ENCODE measurements at regions not wholly inside any gene's neighbourhood (a gene's known extent, or its start where the extent isn't known, plus 50 kb on each side); places are given as distances from the start of the nearest gene placed in this dataset.

- TF ChIP-seq EZH2phosphoT487 (IDR thresholded peaks at IDR 0.05; ENCODE audit: unreplicated experiment) (no peak), STAT1 (IDR thresholded peaks at IDR 0.05; ENCODE audit: unreplicated experiment) (no peak), ZNF114 (CRISPR knock-in tag; IDR thresholded peaks at IDR 0.05) (no peak), EZH2 (IDR thresholded peaks at IDR 0.05; ENCODE audit: low read depth, unreplicated experiment) (no peak)
Observed at GRCh38 chr6:165782134-165782533, 119.1 kb upstream of the PDE10A start (continued).

DNA sequence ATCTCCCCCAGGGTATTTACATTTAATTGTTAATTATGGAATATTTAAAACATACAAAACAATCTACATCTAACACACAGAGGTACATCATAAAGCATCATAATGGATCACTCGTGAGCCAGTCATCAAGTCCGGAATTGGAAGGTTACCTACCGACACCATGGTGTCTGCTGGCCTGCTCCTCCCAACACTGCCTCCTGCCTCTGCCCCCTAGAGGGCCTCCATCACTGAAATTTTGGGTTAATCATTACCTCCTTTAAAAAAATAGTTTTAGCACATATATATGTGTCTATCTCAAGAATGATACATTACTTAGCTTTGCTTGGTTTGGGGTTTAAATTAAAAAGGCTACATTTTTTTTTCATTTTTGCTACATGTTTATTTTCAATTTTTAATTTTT, 114.6 kb upstream of the PDE10A start:
- Histone ChIP-seq H3K27me3 (ENCODE audit: insufficient read depth) (peaks cover 8% of the 10 kb centered on the region; the same call in 1 of the 2 replicates), H3K4me3 (no peak overlapping the region), H3K27ac (ENCODE audit: low read depth) (no peak overlapping the region), H3K9me2 (ENCODE audit: insufficient read depth) (no peaks in the 10 kb centered on the region), H4K20me1 (replicated peaks; ENCODE audit: insufficient read depth) (no peaks in the 10 kb centered on the region), H3K4me2 (no peak overlapping the region), H3K36me3 (ENCODE audit: insufficient read depth) (no peaks in the 10 kb centered on the region), H3K4me1 (ENCODE audit: insufficient read depth) (peaks cover 17% of the 10 kb centered on the region), H3K79me2 (replicated peaks; ENCODE audit: insufficient read depth) (no peaks in the 10 kb centered on the region), H2AFZ (no peak overlapping the region), H3F3A (replicated peaks; ENCODE audit: low read depth) (no peaks in the 10 kb centered on the region)
- no peak overlapping the region for H3K27ac Mint-ChIP-seq
- no peak overlapping the region for H3K4me3 Mint-ChIP-seq
- H3K36me3 Mint-ChIP-seq (ENCODE audit: low read depth): no peaks in the 10 kb centered on the region
- ATAC-seq (peak; percentile 63), DNase-seq (ENCODE audit: low spot score) (no peak)
- no peaks in the 10 kb centered on the region; the same call in 2 of the 3 replicates for H3K9me3 Mint-ChIP-seq
- TF ChIP-seq ZNF114 (CRISPR knock-in tag; IDR thresholded peaks at IDR 0.05): no peak
- TF ChIP-seq, protein P1, sequence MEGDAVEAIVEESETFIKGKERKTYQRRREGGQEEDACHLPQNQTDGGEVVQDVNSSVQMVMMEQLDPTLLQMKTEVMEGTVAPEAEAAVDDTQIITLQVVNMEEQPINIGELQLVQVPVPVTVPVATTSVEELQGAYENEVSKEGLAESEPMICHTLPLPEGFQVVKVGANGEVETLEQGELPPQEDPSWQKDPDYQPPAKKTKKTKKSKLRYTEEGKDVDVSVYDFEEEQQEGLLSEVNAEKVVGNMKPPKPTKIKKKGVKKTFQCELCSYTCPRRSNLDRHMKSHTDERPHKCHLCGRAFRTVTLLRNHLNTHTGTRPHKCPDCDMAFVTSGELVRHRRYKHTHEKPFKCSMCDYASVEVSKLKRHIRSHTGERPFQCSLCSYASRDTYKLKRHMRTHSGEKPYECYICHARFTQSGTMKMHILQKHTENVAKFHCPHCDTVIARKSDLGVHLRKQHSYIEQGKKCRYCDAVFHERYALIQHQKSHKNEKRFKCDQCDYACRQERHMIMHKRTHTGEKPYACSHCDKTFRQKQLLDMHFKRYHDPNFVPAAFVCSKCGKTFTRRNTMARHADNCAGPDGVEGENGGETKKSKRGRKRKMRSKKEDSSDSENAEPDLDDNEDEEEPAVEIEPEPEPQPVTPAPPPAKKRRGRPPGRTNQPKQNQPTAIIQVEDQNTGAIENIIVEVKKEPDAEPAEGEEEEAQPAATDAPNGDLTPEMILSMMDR (conservative IDR thresholded peaks at IDR 0.05; ENCODE audit: low read depth in 2 of 2): peak; percentile 29 to 49; a peak in 3 of 4 replicates
- peaks cover 5% of the 10 kb centered on the region for H3K27me3 Mint-ChIP-seq (ENCODE audit: insufficient read depth, low read depth, poor library complexity)
- peaks cover 29% of the 10 kb centered on the region for H3K4me1 Mint-ChIP-seq

DNA sequence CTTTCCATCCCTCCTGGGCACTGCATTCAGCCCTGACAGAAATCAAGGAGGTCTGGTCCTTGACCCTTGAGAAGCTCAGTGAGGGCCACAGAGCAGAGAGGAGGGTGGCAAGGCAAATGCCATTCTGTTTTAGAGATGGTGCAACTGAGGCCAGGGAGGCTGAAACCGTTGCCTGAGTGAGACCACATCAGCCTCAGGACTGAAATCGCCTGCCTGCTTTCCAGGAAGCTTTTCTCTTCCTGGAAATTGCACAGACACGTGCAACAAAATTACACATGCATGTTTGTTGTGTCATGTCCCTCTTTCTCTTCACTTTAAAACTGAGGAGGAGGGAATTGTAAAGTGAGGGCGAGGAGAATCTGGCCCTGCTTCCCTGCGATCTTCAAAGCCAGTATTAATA, 113.7 kb upstream of the PDE10A start:
- Histone ChIP-seq H3K9me2 (ENCODE audit: insufficient read depth) (no peaks in the 10 kb centered on the region), H3K4me3 (0 out of 2 replicates have a peak overlapping the region, but pooled peaks have one; percentile 0), H3K4me1 (ENCODE audit: insufficient read depth) (peaks cover 17% of the 10 kb centered on the region), H3K27ac (ENCODE audit: low read depth) (no peak overlapping the region), H3K36me3 (ENCODE audit: insufficient read depth) (no peaks in the 10 kb centered on the region), H3K79me2 (replicated peaks; ENCODE audit: insufficient read depth) (no peaks in the 10 kb centered on the region), H4K20me1 (replicated peaks; ENCODE audit: insufficient read depth) (no peaks in the 10 kb centered on the region), H3K4me2 (peak overlapping the region; percentile 66), H2AFZ (peak overlapping the region; percentile 39; the same call in 1 of the 2 replicates), H3F3A (replicated peaks; ENCODE audit: low read depth) (no peaks in the 10 kb centered on the region), H3K27me3 (ENCODE audit: insufficient read depth) (peaks cover 8% of the 10 kb centered on the region; the same call in 1 of the 2 replicates)
- Mint-ChIP-seq H3K4me1 (peaks cover 29% of the 10 kb centered on the region), H3K36me3 (ENCODE audit: low read depth) (no peaks in the 10 kb centered on the region), H3K27ac (0 out of 2 replicates have a peak overlapping the region, but pooled peaks have one; percentile 23), H3K27me3 (ENCODE audit: insufficient read depth, low read depth, poor library complexity) (peaks cover 9% of the 10 kb centered on the region), H3K4me3 (peak overlapping the region; percentile 29; the same call in 2 of the 3 replicates), H3K9me3 (no peaks in the 10 kb centered on the region; the same call in 2 of the 3 replicates)
- no peak for DNase-seq (ENCODE audit: low spot score)
- ATAC-seq: no peak
- TF ChIP-seq JUNB (IDR thresholded peaks at IDR 0.05; ENCODE audit: unreplicated experiment) (no peak), POLR2AphosphoS5 (IDR thresholded peaks at IDR 0.05; ENCODE audit: low read depth) (no peak), ZNF331 (CRISPR knock-in tag; IDR thresholded peaks at IDR 0.05; ENCODE audit: low read depth) (no peak)
- TF ChIP-seq, protein P2, sequence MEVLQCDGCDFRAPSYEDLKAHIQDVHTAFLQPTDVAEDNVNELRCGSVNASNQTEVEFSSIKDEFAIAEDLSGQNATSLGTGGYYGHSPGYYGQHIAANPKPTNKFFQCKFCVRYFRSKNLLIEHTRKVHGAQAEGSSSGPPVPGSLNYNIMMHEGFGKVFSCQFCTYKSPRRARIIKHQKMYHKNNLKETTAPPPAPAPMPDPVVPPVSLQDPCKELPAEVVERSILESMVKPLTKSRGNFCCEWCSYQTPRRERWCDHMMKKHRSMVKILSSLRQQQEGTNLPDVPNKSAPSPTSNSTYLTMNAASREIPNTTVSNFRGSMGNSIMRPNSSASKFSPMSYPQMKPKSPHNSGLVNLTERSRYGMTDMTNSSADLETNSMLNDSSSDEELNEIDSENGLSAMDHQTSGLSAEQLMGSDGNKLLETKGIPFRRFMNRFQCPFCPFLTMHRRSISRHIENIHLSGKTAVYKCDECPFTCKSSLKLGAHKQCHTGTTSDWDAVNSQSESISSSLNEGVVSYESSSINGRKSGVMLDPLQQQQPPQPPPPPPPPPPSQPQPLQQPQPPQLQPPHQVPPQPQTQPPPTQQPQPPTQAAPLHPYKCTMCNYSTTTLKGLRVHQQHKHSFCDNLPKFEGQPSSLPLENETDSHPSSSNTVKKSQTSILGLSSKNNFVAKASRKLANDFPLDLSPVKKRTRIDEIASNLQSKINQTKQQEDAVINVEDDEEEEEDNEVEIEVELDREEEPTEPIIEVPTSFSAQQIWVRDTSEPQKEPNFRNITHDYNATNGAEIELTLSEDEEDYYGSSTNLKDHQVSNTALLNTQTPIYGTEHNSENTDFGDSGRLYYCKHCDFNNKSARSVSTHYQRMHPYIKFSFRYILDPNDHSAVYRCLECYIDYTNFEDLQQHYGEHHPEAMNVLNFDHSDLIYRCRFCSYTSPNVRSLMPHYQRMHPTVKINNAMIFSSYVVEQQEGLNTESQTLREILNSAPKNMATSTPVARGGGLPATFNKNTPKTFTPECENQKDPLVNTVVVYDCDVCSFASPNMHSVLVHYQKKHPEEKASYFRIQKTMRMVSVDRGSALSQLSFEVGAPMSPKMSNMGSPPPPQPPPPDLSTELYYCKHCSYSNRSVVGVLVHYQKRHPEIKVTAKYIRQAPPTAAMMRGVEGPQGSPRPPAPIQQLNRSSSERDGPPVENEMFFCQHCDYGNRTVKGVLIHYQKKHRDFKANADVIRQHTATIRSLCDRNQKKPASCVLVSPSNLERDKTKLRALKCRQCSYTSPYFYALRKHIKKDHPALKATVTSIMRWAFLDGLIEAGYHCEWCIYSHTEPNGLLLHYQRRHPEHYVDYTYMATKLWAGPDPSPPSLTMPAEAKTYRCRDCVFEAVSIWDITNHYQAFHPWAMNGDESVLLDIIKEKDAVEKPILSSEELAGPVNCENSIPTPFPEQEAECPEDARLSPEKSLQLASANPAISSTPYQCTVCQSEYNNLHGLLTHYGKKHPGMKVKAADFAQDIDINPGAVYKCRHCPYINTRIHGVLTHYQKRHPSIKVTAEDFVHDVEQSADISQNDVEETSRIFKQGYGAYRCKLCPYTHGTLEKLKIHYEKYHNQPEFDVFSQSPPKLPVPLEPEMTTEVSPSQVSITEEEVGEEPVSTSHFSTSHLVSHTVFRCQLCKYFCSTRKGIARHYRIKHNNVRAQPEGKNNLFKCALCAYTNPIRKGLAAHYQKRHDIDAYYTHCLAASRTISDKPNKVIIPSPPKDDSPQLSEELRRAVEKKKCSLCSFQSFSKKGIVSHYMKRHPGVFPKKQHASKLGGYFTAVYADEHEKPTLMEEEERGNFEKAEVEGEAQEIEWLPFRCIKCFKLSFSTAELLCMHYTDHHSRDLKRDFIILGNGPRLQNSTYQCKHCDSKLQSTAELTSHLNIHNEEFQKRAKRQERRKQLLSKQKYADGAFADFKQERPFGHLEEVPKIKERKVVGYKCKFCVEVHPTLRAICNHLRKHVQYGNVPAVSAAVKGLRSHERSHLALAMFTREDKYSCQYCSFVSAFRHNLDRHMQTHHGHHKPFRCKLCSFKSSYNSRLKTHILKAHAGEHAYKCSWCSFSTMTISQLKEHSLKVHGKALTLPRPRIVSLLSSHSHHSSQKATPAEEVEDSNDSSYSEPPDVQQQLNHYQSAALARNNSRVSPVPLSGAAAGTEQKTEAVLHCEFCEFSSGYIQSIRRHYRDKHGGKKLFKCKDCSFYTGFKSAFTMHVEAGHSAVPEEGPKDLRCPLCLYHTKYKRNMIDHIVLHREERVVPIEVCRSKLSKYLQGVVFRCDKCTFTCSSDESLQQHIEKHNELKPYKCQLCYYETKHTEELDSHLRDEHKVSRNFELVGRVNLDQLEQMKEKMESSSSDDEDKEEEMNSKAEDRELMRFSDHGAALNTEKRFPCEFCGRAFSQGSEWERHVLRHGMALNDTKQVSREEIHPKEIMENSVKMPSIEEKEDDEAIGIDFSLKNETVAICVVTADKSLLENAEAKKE (CRISPR knock-in tag; IDR thresholded peaks at IDR 0.05): no peak

Measured in GM23338 (cell line).